BJ (cell line): ENCODE measurements at regions not wholly inside any gene's neighbourhood (a gene's known extent, or its start where the extent isn't known, plus 50 kb on each side); places are given as distances from the start of the nearest gene placed in this dataset.

Experiments used
- CTCF ChIA-PET: fragments of 350-600 bp; formaldehyde crosslinking; extraction: SDS; loops from one replicate; lab custom pipeline; 2021; ENCODE audit warnings: antibody characterized with exemption, inconsistent platforms; lab: Yijun Ruan, JAX
- POLR2A ChIA-PET: fragments of 300-600 bp; sonication (Branson Sonifier 250); formaldehyde crosslinking; extraction: SDS; loops from one replicate; lab custom pipeline; 2021; ENCODE audit warnings: antibody characterized with exemption; lab: Charles Lee
- DNase-seq: peaks from one replicate; pipeline ENCODE4 v3.0.0-alpha.2; 2011; ENCODE audit warnings: low read depth
- H3K27me3 ChIP-seq: 2 replicates; pipeline ENCODE4 v1.6.0; 2011; ENCODE audit warnings: low read length; ENCODE audit not compliant: control insufficient read depth, insufficient read depth
- H3K36me3 ChIP-seq: 2 replicates; pipeline ENCODE4 v1.5.1; 2011; ENCODE audit warnings: low read length; ENCODE audit not compliant: control insufficient read depth, insufficient read depth
- H3K4me3 ChIP-seq: 2 replicates; pipeline ENCODE4 v1.5.1; 2011; ENCODE audit warnings: low read depth, mild to moderate bottlenecking, control low read depth, low read length
- TF ChIP-seq, protein P1 (sequence below): IDR thresholded peaks from 2 replicates; pipeline ENCODE4 v1.5.1; 2011; ENCODE audit warnings: low read depth, mild to moderate bottlenecking, control low read depth, inconsistent platforms, low read length, moderate library complexity; ENCODE audit not compliant: insufficient read depth

DNA sequence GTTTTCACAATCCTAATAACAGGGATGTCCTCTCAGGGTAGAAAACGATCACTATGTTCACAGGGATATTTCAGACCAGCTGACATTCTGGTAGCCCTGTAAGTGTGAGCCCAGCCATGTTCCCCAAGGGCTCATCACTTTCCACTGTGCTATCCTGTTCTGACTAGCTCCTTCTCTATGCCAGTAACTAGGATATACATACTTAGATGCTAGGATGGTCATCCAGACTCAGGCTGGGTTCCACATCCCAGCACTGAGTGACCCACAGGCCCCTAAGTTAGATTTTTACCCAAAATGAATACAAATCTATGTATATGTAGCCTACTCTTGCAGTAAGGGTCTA is 83.0 kb downstream of the CD164 start:
- no peak for DNase-seq
- Histone ChIP-seq H3K36me3 (no peaks in the 10 kb centered on the region), H3K27me3 (0 out of 2 replicates have a peak, but pooled peaks cover 2% of the 10 kb centered on the region), H3K4me3 (no peak overlapping the region)
- TF ChIP-seq, protein P1, sequence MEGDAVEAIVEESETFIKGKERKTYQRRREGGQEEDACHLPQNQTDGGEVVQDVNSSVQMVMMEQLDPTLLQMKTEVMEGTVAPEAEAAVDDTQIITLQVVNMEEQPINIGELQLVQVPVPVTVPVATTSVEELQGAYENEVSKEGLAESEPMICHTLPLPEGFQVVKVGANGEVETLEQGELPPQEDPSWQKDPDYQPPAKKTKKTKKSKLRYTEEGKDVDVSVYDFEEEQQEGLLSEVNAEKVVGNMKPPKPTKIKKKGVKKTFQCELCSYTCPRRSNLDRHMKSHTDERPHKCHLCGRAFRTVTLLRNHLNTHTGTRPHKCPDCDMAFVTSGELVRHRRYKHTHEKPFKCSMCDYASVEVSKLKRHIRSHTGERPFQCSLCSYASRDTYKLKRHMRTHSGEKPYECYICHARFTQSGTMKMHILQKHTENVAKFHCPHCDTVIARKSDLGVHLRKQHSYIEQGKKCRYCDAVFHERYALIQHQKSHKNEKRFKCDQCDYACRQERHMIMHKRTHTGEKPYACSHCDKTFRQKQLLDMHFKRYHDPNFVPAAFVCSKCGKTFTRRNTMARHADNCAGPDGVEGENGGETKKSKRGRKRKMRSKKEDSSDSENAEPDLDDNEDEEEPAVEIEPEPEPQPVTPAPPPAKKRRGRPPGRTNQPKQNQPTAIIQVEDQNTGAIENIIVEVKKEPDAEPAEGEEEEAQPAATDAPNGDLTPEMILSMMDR: no peak
- ChIA-PET CTCF (interaction anchor here (0.6 kb wide), 1 partner anchor 228 kb away, joined by 3 read pairs; no protein-coding TSS in a partner anchor), POLR2A (no interaction called here)

DNA sequence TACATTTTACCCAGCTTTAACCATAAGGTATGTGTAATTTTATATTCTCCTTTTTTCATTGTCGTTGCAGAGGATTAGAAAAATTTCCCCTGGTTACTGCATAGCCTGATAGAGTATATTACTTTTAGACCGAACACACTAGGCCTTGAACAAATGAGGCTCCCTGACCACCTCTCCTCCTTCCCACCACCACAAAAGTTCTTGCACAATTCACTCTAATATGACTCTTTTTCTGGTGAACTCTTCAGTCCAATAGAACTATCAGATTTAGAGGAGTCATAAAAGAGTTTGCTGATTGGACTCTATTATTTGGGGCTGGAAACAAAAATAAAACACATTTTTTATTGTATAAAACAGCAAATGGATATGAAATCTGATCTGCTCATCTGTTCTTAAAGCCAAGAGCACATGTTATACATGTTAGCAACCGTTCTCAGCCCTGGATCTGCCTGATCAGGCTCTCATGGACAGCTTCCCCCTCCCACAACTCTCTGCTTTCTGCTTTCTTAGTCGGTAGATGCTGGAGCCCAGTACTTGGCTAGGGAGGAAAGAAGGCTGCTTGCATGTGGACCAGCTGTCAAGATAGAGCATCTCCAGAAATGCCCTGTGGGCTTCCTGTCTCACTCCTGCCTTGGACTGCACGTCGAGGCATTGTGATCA is 83.5 kb downstream of the CD164 start:
- CTCF ChIA-PET: interaction anchor here (0.6 kb wide), 1 partner anchor 229 kb away, joined by 3 read pairs; no protein-coding TSS in a partner anchor
- TF ChIP-seq, protein P1: no peak
- no peak for DNase-seq
- Histone ChIP-seq H3K4me3 (no peak overlapping the region), H3K36me3 (no peaks in the 10 kb centered on the region), H3K27me3 (0 out of 2 replicates have a peak, but pooled peaks cover 2% of the 10 kb centered on the region)
- POLR2A ChIA-PET: no interaction called here

DNA sequence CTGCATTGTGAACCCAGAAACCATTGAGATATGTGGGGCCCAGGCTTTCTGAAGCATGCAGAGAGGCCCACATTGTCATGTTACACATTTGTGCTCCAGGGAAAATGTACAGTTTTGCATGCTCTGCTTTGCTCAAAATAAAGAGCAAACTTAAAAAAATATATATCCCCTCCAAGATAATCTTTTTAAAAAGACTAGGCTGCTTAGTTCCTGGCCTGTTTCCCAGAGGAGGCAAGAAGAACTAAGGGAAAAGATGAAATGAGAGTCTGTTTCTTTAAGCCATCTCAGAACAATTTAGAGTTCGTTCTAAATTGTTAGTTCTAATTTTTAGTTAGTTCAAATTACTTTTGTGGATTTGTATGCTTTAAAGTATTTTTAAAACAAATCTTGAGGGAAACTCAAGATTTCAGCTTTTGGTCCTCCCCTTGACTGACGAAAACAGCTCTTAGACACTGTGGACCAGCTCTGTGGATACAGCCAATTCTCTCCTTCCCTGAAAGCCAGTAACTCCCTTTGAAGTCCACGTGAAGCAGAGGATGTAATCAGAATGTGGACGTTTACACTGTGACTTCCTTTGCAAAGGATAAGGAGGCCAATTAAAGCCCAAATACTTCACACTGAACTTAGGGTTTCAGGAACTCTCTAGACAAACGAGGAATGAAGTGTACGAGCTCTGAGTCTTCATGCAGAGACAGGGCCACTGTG is 84.7 kb downstream of the CD164 start:
- ChIA-PET POLR2A (no interaction called here), CTCF (interaction anchor here (0.8 kb wide), 1 partner anchor 9 kb away, joined by 3 read pairs; no protein-coding TSS in a partner anchor)
- TF ChIP-seq, protein P1: no peak
- Histone ChIP-seq H3K27me3 (peaks cover 2% of the 10 kb centered on the region; the same call in 1 of the 2 replicates), H3K36me3 (no peaks in the 10 kb centered on the region), H3K4me3 (no peak overlapping the region)
- DNase-seq: no peak

DNA sequence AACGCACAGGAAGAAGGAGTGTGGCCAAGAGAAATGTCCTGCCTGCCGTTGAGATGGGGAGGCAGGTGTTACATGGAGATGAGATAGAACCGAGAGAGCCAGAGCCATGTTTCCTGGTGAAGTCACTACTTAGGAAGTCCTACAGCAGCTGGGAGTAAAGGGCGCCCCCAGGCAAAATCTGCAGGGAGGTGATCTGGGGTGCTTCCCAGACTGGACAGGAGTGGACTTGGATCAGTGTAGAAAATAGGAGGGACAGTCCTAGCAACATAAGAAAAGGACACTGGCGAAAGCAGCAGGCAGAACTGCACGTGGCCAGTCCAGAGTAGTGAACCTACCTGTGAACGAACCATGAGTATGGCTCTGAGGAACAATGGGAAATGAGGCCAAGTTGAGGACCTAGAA is 85.3 kb downstream of the CD164 start:
- Histone ChIP-seq H3K36me3 (no peaks in the 10 kb centered on the region), H3K4me3 (no peak overlapping the region), H3K27me3 (peaks cover 2% of the 10 kb centered on the region; the same call in 1 of the 2 replicates)
- ChIA-PET POLR2A (no interaction called here), CTCF (interaction anchor here (0.8 to 0.9 kb wide), 2 partner anchors 9 to 10 kb away, joined by 3 read pairs; no protein-coding TSS in a partner anchor)
- DNase-seq: no peak
- TF ChIP-seq, protein P1: no peak

DNA sequence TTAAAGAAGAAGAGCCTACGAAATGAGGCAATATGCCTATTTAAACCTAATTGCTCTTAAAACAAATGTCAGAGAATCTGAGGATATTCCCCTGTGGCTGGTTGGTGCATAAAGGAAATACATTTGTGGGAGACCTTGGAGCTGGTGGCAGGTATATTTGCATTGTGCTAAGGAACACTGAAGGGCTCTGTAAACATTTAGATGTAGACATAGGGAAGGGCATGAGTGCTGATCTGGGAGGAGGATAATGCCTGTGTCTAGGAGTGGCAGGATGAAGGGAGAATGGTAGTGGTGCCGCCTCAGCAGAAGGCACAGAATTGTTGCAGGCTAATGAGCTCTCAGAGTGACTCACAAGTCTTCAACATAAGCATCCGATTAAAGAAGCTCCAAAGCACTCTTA is 85.8 kb downstream of the CD164 start:
- Histone ChIP-seq H3K27me3 (peaks cover 2% of the 10 kb centered on the region; the same call in 1 of the 2 replicates), H3K36me3 (no peaks in the 10 kb centered on the region), H3K4me3 (no peak overlapping the region)
- no peak for DNase-seq
- TF ChIP-seq, protein P1: no peak
- ChIA-PET POLR2A (no interaction called here), CTCF (interaction anchor here (0.6 to 0.9 kb wide), 2 partner anchors 8 to 66 kb away, joined by 3 to 4 read pairs; no protein-coding TSS in a partner anchor)
